ENCODE measurements at regions not wholly inside any gene's neighbourhood (a gene's known extent, or its start where the extent isn't known, plus 50 kb on each side); places are given as distances from the start of the nearest gene placed in this dataset.

DNA sequence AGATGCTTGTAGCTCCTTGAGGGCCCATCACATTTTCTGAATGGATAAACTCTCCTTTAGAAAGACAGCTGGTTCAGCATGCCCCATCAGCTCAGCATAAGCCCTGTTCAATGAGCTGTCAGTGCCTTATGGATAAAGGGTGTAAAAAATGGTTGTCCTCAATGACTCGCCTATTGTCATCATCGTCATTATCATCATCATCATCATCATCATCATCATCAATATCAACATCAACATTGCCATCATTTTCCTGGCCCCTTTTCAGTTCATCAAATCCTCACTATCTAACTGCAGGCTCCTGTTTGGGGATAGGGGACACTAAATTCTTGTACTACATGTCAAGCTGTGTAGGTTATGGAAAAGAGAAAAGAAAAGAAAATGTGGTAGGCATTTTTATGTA is 310.7 kb upstream of the MTNR1B start:
- Mint-ChIP-seq H3K27me3 (no peaks in the 10 kb centered on the region), H3K4me3 (no peak overlapping the region), H3K4me1 (ENCODE audit: low read depth) (no peaks in the 10 kb centered on the region), H3K27ac (no peak overlapping the region), H3K36me3 (no peaks in the 10 kb centered on the region), H3K9me3 (ENCODE audit: low read depth) (peaks cover 3% of the 10 kb centered on the region)

- H3K4me1 Mint-ChIP-seq (ENCODE audit: low read depth): no peaks in the 10 kb centered on the region
- H3K9me3 Mint-ChIP-seq (ENCODE audit: low read depth): peaks cover 3% of the 10 kb centered on the region
- no peaks in the 10 kb centered on the region for H3K27me3 Mint-ChIP-seq
- no peak overlapping the region for H3K27ac Mint-ChIP-seq
- H3K4me3 Mint-ChIP-seq: no peak overlapping the region
- no peaks in the 10 kb centered on the region for H3K36me3 Mint-ChIP-seq
Observed at GRCh38 chr11:92659793-92660192, 309.7 kb upstream of the MTNR1B start.

GRCh38 chr11:92662601-92663360 is 306.7 kb upstream of the MTNR1B start:
- H3K27ac Mint-ChIP-seq: no peak overlapping the region
- H3K4me3 Mint-ChIP-seq: no peak overlapping the region
- no peaks in the 10 kb centered on the region for H3K27me3 Mint-ChIP-seq
- H3K36me3 Mint-ChIP-seq: no peaks in the 10 kb centered on the region
- H3K9me3 Mint-ChIP-seq (ENCODE audit: low read depth): peaks cover 6% of the 10 kb centered on the region
- H3K4me1 Mint-ChIP-seq (ENCODE audit: low read depth): no peaks in the 10 kb centered on the region

DNA sequence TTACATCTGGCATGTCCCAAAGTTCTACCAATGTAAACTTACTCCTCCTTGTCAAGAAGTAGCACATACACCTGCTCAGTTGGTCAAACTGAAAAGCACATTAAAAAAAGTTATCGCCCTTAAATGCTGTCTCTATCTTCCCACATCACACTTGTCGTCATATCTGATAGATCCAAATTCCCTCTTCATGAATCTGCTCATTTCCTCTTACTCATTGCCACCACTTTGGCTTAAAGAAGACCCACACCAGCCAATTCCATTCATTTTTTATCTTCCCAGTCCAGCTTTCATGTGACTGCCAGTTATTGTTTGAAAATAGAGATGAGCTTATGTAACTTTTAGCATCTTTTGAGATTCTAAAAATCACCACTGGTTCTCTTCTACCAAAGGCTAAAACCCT is 305.9 kb upstream of the MTNR1B start:
- peaks cover 6% of the 10 kb centered on the region for H3K9me3 Mint-ChIP-seq (ENCODE audit: low read depth)
- no peaks in the 10 kb centered on the region for H3K4me1 Mint-ChIP-seq (ENCODE audit: low read depth)
- no peaks in the 10 kb centered on the region for H3K36me3 Mint-ChIP-seq
- no peaks in the 10 kb centered on the region for H3K27me3 Mint-ChIP-seq
- no peak overlapping the region for H3K27ac Mint-ChIP-seq
- no peak overlapping the region for H3K4me3 Mint-ChIP-seq

- H3K27ac Mint-ChIP-seq: no peak overlapping the region
- no peaks in the 10 kb centered on the region for H3K27me3 Mint-ChIP-seq
- H3K4me3 Mint-ChIP-seq: no peak overlapping the region
- no peaks in the 10 kb centered on the region for H3K4me1 Mint-ChIP-seq (ENCODE audit: low read depth)
- H3K9me3 Mint-ChIP-seq (ENCODE audit: low read depth): peaks cover 3% of the 10 kb centered on the region
- no peaks in the 10 kb centered on the region for H3K36me3 Mint-ChIP-seq
Observed at GRCh38 chr11:92667486-92668152, 301.8 kb upstream of the MTNR1B start.

GRCh38 chr11:92670308-92670890 is 299.1 kb upstream of the MTNR1B start:
- H3K27ac Mint-ChIP-seq: no peak overlapping the region
- H3K36me3 Mint-ChIP-seq: no peaks in the 10 kb centered on the region
- no peak overlapping the region for H3K4me3 Mint-ChIP-seq
- peaks cover 3% of the 10 kb centered on the region for H3K9me3 Mint-ChIP-seq (ENCODE audit: low read depth)
- H3K4me1 Mint-ChIP-seq (ENCODE audit: low read depth): no peaks in the 10 kb centered on the region
- H3K27me3 Mint-ChIP-seq: no peaks in the 10 kb centered on the region

DNA sequence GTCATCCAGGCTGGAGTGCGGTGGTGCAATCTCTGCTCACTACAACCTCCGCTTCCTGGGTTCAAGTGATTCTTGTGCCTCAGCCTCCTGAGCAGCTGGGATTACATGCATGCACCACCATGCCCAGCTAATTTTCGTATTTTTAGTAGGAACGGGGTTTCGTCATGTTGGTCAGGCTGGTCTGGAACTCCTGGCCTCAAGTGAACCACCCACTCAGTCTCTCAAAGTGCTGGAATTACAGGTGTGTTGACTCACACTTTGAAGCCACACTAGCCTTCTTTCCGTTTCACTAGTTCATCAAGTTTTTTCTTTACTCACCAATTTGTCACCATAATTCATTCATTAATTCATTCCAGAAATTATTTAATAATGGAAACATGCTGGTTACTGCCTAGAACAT is 298.4 kb upstream of the MTNR1B start:
- Mint-ChIP-seq H3K36me3 (no peaks in the 10 kb centered on the region), H3K27me3 (no peaks in the 10 kb centered on the region), H3K9me3 (ENCODE audit: low read depth) (no peaks in the 10 kb centered on the region), H3K4me3 (no peak overlapping the region), H3K27ac (no peak overlapping the region), H3K4me1 (ENCODE audit: low read depth) (no peaks in the 10 kb centered on the region)

DNA sequence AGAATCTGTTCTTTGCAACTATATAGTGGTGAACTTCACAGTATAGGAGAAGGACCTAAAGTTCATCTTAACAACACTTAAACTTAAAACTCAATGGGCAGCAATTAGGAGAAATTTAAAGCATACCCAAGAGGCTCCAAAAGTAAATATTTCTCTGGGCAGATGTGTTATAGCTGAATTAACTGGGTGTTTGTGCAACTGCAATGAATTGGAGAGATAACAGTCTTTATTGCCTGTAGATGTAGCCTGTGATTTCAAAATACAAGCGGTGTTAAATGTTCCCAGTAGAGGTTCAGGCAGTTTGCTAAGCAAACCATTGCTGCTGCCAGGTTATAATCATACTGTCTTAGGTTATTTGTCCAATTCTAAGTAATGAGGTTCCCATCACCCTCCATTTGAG is 294.1 kb upstream of the MTNR1B start:
- no peaks in the 10 kb centered on the region for H3K4me1 Mint-ChIP-seq (ENCODE audit: low read depth)
- no peak overlapping the region for H3K27ac Mint-ChIP-seq
- H3K36me3 Mint-ChIP-seq: no peaks in the 10 kb centered on the region
- H3K4me3 Mint-ChIP-seq: no peak overlapping the region
- no peaks in the 10 kb centered on the region for H3K27me3 Mint-ChIP-seq
- peaks cover 5% of the 10 kb centered on the region for H3K9me3 Mint-ChIP-seq (ENCODE audit: low read depth)

- Mint-ChIP-seq H3K9me3 (ENCODE audit: low read depth) (peaks cover 6% of the 10 kb centered on the region), H3K27ac (no peak overlapping the region), H3K27me3 (no peaks in the 10 kb centered on the region), H3K4me1 (ENCODE audit: low read depth) (no peaks in the 10 kb centered on the region), H3K36me3 (no peaks in the 10 kb centered on the region), H3K4me3 (no peak overlapping the region)
Observed at GRCh38 chr11:92675810-92676209, 293.6 kb upstream of the MTNR1B start.

- Mint-ChIP-seq H3K4me3 (no peak overlapping the region), H3K9me3 (ENCODE audit: low read depth) (peaks cover 10% of the 10 kb centered on the region), H3K4me1 (ENCODE audit: low read depth) (no peaks in the 10 kb centered on the region), H3K27me3 (no peaks in the 10 kb centered on the region), H3K27ac (no peak overlapping the region), H3K36me3 (no peaks in the 10 kb centered on the region)
Observed at GRCh38 chr11:92678008-92678611, 291.3 kb upstream of the MTNR1B start.

DNA sequence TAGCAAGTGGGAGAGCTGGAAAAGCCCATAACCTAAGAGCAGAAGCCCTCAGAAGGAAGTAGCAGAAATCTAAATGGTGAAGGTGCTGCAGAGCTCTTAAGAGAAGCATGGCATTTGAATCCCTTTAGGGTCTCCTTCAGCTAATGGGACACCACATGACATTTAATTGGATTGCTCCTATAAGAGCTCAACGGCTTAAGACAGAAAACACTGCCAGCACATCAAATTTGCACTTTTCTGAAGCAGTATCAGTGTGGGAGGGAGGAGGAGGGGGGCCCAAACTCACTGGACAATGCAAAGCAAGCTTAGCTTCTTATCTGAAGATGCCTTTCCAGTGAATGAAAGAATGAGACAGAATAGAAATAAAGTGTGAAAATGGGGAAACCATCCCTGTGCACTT is 287.9 kb upstream of the MTNR1B start:
- H3K9me3 Mint-ChIP-seq (ENCODE audit: low read depth): peaks cover 10% of the 10 kb centered on the region
- no peaks in the 10 kb centered on the region for H3K27me3 Mint-ChIP-seq
- H3K4me1 Mint-ChIP-seq (ENCODE audit: low read depth): no peaks in the 10 kb centered on the region
- no peak overlapping the region for H3K4me3 Mint-ChIP-seq
- no peak overlapping the region for H3K27ac Mint-ChIP-seq
- no peaks in the 10 kb centered on the region for H3K36me3 Mint-ChIP-seq

- Mint-ChIP-seq H3K4me3 (no peak overlapping the region), H3K27ac (no peak overlapping the region), H3K36me3 (no peaks in the 10 kb centered on the region), H3K4me1 (ENCODE audit: low read depth) (no peaks in the 10 kb centered on the region), H3K27me3 (no peaks in the 10 kb centered on the region), H3K9me3 (ENCODE audit: low read depth) (peaks cover 10% of the 10 kb centered on the region)
Observed at GRCh38 chr11:92682136-92682535, 287.3 kb upstream of the MTNR1B start.

- no peak overlapping the region for H3K27ac Mint-ChIP-seq
- no peaks in the 10 kb centered on the region for H3K4me1 Mint-ChIP-seq (ENCODE audit: low read depth)
- H3K4me3 Mint-ChIP-seq: no peak overlapping the region
- H3K27me3 Mint-ChIP-seq: no peaks in the 10 kb centered on the region
- no peaks in the 10 kb centered on the region for H3K36me3 Mint-ChIP-seq
- peaks cover 10% of the 10 kb centered on the region for H3K9me3 Mint-ChIP-seq (ENCODE audit: low read depth)
Observed at GRCh38 chr11:92682952-92683351, 286.5 kb upstream of the MTNR1B start.

GRCh38 chr11:92685049-92685448 is 284.4 kb upstream of the MTNR1B start:
- Mint-ChIP-seq H3K27ac (no peak overlapping the region), H3K27me3 (no peaks in the 10 kb centered on the region), H3K36me3 (no peaks in the 10 kb centered on the region), H3K9me3 (ENCODE audit: low read depth) (peaks cover 8% of the 10 kb centered on the region), H3K4me1 (ENCODE audit: low read depth) (no peaks in the 10 kb centered on the region), H3K4me3 (no peak overlapping the region)

- no peak overlapping the region for H3K4me3 Mint-ChIP-seq
- no peaks in the 10 kb centered on the region for H3K27me3 Mint-ChIP-seq
- H3K4me1 Mint-ChIP-seq (ENCODE audit: low read depth): no peaks in the 10 kb centered on the region
- no peaks in the 10 kb centered on the region for H3K9me3 Mint-ChIP-seq (ENCODE audit: low read depth)
- H3K36me3 Mint-ChIP-seq: no peaks in the 10 kb centered on the region
- H3K27ac Mint-ChIP-seq: no peak overlapping the region
Observed at GRCh38 chr11:92687724-92688123, 281.7 kb upstream of the MTNR1B start.
